Right ventricle myocardium superior (tissue), 1 donor: ENCODE measurements at regions not wholly inside any gene's neighbourhood (a gene's known extent, or its start where the extent isn't known, plus 50 kb on each side); places are given as distances from the start of the nearest gene placed in this dataset.
"Not testable (repeated sequence)": the region's sequence is repeated elsewhere in the genome, so short reads cannot be mapped to it uniquely, and the experiment has no call there.

Source experiments
- ATAC-seq: fragments of 200-7000 bp; cut with Tn5 transposase; one replicate; pipeline ENCODE4 v1.9.1; 2020; ENCODE audit warnings: mild to moderate bottlenecking; ENCODE audit not compliant: poor library complexity
- DNase-seq: peaks from one replicate; pipeline ENCODE4 v3.0.0-alpha.2; 2020
- intact Hi-C: fragments of 100-400 bp; cut with DNase I; formaldehyde crosslinking; loops from one replicate; pipeline ENCODE4 v1.11.2; 2022
- donor health status: DM: no; HTN: yes; CAD: no; lungs with severe emphysema.

DNA sequence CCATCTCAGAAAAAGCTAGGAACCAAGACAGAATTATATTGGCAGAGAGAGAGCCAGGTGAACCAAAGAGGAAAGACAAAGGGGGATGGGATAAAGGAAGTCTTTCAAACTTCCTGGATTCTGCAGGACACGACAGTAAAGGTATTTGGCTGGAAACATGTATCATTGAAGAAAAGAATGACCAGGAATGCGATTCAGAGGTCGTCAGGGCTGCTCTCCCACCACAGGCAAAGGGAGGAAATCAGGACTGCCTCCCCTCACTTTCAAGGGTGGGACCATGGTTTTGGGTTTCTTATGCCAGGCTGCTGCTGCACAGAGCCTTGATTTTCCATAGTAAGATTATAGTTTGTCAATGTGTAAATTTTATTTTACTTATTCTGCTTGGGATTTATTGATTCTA lies 848.8 kb downstream of the BRINP3 start:
- no peak for DNase-seq
- ATAC-seq: no peak
- intact Hi-C loops: no loop called here

DNA sequence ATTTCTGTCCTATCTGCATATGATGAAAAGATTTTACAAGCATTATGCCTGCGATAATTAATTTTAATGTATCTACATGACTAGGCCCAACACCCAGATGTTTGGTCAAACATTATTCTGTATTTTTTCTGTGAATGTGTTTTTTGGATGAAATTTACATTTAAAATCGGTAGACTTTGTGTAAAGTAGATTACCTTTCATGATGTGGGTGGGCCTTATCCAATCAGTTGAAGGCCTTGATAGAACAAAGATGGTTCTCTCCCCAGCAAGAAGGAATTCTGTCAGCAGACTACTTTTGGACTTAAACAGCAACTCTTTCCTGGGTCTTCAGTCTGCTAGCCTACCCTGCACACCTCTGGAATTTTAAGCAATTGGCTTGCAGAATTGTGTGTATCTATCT lies 844.0 kb downstream of the BRINP3 start:
- intact Hi-C loops: no loop called here
- DNase-seq: no peak
- no peak for ATAC-seq

DNA sequence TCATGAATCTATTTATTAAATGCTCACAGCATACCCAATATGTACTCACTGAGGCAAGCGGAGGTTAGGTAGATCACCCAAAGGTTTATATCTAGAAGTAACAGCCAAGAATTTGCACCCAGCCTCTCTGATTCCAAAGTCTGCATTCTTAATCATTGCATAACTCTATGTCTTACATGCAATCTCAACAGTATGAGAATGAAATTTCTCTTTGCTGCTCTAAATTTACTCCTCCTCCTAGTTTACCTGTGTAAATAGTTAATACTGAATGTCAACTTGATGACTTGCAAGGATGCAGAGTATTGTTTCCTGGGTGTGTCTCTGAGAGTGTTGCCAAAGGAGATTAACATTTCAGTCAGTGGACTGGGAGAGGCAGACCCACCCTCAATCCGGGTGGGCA lies 840.6 kb downstream of the BRINP3 start:
- DNase-seq (no peak), ATAC-seq (no peak)
- intact Hi-C loops: no loop called here

DNA sequence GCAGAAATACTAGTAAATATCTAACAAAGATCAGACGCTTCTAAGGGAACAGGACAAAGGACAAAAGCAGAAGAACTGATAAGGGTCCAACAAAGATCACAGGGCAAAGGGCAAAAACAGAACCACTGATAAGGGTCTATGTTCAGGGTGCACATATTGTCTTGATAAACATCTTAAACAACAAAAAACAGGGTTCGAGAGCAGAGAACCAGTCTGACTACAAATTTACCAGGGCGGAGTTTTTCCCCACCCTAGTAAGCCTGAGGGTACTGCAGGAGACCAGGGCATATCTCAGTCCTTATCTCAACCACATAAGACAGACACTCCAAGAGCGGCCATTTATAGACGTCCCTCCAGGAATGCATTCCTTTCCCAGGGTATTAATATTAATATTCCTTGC lies 833.5 kb downstream of the BRINP3 start:
- intact Hi-C loops, ATAC-seq, DNase-seq: not testable (repeated sequence)

DNA sequence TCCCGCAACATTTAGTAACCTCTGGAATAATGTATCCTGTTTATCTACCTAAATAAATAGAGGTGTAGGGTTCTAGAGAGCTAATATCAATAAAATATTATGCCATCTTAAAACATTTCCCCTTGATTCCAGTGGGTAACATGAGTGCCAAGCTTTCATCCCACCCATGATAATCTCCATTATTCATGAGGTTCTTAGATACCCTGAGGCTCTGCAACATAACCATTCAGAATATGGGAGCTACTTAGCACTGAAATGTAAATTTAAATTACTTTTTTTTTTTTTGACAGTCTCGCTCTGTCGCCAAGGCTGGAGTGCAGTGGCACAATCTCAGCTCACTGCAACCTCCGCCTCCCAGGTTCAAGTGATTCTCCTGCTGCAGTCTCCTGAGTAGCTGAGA lies 832.7 kb downstream of the BRINP3 start:
- DNase-seq (no peak), ATAC-seq (no peak)
- intact Hi-C loops: no loop called here

DNA sequence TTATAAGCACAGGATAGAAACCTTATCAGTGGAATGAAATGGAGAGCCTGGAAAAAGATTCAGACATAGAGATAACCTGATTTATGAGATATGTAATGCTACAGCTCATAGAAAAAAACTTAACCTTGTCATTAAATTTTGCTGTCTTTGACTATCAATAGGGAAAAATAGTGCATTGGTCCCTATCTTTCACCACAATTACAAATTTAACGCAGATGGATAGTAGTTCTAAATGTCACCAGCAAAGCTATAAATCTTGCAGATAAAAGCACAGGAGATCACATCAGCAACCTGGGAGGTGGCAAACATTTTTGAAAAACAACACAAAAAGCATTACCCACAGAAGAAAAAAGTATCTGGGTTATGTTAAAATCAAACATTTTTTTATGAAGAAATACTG lies 831.6 kb downstream of the BRINP3 start:
- ATAC-seq (no peak), DNase-seq (no peak)
- intact Hi-C loops: no loop called here

DNA sequence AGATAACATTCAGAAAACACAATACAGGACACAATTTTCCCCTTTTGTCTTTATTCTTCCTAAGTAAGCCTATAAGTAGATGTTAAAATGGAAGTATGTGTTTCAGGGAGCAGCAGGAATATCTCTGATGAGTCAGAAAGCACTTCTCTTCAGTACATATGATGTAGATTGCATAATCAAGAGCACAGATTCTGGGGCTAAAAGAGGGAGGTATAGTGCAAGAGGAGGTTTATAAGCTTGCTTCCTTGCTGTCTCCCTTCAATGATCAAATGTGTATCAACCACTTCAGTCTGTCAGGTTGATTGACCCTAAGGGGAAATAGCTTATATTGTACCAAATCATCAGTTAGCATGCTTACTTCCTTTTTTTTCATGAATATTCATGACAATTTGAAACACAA lies 822.8 kb downstream of the BRINP3 start:
- DNase-seq (no peak), ATAC-seq (no peak)
- intact Hi-C loops: no loop called here

DNA sequence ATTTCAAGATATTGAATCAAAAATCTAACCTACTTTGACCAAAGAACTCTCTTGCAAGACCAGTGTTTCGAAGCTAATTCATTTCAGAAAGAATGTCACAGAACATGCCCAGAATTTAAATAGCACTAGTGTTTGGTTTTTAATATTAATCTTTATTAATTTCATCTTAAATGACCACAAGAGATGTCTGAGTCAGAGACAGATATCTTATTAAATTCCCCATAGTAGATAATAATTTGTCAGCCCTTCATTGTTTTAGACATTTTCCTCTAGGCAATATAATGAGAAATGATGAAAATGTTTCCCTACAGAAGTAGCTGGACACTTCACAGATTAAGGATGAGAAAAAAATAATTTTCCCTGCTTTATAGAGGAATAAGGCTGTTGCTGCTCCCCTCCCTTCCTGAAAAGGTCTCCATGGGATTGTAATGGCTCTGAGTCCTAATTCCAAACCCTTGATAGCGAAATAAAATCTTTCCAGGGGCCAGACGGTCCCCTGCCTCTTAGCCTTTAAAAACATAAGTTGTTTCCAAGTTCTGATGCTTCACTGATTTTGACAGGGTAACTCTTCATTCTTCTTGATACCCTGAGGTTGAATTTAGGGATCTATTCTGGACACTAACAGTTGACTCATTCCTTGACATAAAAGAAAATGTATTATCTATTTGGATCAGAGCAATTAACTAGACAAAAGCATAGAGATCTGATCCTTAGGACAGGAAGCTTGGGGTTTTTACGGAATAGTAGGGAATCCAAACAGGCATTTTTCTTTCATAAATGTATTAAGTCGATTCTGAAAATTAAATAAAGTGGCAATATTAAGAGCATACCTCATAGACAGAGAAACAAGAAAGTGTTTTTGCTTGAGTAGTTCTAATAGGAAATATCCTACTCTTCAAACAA lies 820.8 kb downstream of the BRINP3 start:
- intact Hi-C loops: no loop called here
- ATAC-seq: no peak
- no peak for DNase-seq

DNA sequence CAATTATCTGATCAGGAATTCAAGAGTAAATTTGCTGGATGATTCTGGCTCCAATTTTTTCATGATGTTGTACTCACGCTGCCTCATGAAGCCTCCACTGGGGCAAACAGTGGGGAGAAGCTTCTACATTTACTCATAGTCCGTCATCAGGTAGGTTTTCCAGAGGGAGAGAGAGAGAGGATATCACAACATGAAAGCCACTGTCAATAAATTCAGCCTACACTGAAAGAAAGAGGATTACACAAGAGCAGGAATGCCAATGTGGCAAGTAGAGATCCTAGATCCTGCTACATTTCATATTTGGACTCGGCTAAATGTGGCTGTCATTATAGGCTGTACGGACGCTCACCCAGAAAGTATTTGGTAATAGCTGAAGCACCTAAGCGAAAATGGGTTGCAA lies 819.9 kb downstream of the BRINP3 start:
- ATAC-seq (no peak), DNase-seq (no peak)
- intact Hi-C loops: no loop called here

DNA sequence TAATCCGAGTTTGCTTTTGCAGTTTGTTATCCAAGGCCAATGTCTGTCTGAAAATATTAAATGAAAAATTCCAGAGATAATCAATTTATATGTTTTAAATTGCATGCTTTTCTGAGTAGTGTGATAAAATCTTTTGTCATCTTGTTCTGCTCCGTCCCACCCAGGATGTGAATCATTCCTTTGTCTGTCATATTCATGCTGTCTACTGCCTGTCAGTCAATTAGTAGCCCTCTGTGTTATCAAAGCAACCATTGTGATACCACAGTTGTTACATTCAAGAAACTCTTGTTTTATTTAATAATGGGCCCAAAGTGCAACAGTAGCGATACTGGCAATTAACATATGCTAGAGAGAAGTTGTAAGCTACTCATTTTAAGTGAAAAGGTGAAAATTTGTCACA lies 819.3 kb downstream of the BRINP3 start:
- no peak for DNase-seq
- no peak for ATAC-seq
- intact Hi-C loops: no loop called here

DNA sequence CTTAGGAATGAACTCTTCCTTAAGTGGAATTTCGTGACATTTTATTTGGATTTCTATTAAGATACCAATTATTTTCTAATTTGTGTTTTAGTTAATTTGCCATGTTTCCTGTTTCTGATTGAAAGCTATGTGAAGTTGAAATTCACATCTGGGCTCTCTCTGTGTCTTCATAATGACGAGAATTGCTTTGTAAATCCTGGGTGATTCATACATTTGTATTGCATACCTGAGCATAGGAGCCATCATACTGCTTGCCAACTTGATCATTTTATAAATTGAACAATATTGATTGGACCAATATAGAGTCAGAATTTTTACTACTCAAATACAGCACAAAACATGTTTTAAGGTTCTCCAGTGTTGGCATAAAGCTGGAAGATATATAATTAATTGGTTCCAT lies 817.9 kb downstream of the BRINP3 start:
- intact Hi-C loops: no loop called here
- DNase-seq (no peak), ATAC-seq (no peak)

DNA sequence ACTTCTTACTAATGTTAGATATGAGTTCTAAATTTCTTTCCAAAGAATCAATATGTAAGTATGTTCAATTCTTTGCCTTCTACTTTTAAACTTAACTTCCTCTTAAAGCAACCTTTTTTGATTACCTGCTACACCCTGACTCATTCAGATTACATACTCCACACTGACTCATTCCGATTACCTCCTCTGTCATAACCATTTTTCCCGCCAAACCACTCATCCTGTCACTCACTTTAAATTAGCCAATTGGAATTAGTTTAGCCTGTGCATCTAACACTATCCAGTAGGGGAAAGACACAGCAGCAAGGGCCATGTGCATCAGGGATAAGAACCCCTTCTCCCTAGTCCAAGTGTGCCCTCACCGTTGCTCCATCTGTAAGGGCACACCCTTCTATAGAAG lies 815.5 kb downstream of the BRINP3 start:
- no peak for ATAC-seq
- no peak for DNase-seq
- intact Hi-C loops: no loop called here

DNA sequence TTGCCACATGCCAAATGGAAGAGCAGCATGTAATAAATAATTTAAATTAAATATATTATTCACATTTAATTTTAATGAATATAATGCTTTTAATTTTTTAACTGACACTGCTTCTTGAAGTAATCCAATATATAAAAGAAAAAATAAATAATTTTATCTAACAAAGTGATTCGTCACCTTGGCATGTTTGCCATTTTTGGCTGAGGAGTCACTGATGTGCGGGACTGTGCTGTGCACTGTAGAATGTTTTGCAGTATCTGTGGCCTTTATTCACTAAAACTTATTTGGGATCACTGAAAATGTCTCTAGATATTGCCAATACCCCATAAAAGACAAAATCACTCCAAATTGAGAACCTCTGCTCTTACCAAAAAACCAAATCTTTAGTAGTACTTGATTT lies 807.8 kb downstream of the BRINP3 start:
- intact Hi-C loops: no loop called here
- DNase-seq: no peak
- ATAC-seq: no peak

DNA sequence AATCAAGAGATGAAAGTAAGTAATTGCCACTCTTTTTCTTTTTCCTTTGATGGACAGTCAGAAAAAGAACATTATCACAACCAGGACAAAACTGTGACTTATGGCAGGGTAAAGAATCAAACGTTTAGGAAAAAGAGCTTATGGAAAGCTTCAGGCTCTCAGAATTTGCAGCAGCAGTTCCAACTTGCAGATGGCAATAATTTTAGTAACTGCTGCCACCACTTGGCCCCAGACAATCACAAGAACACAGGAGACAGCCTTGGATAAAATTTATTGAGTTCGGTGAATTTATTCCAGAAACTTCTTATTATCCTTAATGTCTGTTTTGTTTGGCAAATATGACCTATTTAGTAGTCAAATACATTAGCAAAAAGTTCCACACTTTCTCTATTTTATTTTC lies 804.4 kb downstream of the BRINP3 start:
- DNase-seq: no peak
- intact Hi-C loops: no loop called here

DNA sequence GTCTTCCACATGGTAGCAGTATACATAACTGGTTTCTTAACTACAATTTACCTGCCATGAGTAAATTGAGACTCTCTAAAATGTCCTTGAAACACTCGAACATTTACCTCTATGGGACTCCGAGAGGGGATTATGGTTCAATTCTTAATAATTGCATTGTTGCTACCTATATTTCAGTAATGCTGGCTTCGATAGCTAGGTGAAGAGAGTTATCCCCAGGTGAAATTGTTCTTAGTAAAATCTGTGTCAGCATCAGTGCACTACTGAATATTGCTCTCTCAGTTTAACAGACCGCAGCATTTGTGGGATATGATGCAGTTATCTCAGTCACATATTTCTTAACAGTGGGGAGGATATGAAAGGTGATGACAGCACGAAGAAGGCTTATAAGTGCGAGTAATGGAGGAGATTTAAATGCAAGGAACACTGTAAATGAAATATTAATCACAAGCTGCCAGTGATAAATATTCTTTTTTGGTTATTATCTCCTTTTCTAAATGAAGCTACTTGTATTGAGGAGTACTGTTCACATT lies 801.9 kb downstream of the BRINP3 start:
- intact Hi-C loops: no loop called here
- no peak for ATAC-seq

More for the DNA sequence above, 804.4 kb downstream of the BRINP3 start:
- ATAC-seq: no peak

DNA sequence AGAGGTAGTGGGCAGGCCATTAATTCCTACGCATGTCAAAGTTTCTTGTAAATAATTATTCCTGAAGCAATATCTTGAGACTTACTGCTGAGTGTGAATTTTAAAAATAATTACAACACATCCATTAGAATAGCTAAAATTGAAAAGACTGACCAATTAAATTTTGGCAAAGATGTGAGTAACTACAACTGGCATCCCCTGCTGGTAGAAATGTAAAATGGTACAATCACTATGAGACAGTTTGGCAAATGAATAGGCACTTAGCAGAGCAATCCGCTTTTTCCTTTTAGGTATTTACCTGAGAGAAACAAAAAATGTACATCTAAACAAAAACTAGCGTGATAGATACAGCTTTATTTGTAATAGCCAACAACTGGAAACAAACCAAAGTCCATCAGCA lies 798.9 kb downstream of the BRINP3 start:
- ATAC-seq (no peak), DNase-seq (no peak)
- intact Hi-C loops: no loop called here

More for the DNA sequence above, 801.9 kb downstream of the BRINP3 start:
- no peak for DNase-seq

DNA sequence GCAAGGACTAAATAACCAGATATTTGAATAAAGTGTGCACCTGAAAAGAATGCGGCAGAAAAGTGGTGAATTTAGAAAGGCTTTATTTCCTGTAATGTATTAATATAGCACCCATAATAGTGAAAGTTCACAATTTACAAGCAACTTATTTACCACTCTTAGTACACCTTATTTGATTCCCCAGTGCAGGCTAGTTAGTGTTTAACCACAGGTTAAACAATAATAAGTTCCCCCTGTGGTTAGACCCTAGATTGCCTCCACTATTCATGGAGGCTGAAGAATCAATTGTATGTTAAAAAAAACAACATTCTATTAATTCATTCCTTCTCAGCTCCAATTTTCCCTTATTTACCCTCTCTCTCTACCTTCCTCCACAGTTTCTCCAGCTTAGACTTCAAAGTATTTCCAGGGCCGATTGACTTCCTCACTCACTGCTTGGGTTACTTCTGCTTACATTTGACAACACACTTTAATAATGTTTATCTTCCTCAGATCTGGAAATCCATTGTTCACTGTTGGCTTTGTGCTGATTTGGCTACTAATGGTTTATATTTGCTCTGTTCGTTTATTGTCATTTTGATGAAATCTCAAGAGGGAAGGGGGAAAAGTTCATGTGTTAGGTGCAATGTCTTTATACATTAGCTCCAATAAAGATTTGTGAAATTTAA lies 796.3 kb downstream of the BRINP3 start:
- intact Hi-C loops: no loop called here
- DNase-seq (no peak), ATAC-seq (no peak)

DNA sequence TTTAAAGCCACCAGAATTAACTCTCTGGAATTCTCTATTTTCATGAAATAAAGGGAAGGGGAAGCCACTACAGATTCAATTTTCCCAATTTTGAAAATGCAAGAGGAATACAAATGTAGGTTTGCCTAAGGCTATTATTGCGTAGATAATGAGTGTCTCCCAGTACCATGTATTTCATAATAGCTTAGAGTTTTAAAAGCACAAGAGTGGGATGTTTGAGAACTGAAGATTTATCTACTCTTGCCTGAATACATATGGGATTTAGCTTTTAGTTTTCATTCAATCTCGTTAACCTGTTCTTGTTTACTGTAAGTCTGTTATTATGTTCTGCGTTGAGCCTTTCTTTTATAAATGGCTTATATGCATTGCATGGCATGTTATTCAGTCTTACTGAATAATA lies 795.1 kb downstream of the BRINP3 start:
- DNase-seq (no peak), ATAC-seq (no peak)
- intact Hi-C loops: no loop called here

DNA sequence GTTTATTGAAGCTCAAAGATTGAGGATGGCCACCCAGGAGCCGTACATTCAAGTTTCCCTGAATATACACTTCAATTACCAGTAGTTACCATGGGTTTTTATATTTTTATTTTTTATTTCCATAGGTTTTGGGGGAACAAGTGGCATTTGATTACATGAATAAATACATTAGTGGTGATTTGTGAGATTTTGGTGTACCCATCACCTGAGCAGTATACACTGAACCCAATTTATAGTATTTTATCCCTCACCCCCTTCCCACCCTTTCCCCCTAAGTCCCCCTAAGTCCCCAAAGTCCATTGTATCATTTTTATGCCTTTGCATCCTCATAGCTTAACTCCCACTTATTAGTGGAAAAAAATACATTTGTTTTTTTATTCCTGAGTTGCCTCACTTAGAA lies 791.4 kb downstream of the BRINP3 start:
- intact Hi-C loops: no loop called here
- DNase-seq: no peak
- no peak for ATAC-seq

DNA sequence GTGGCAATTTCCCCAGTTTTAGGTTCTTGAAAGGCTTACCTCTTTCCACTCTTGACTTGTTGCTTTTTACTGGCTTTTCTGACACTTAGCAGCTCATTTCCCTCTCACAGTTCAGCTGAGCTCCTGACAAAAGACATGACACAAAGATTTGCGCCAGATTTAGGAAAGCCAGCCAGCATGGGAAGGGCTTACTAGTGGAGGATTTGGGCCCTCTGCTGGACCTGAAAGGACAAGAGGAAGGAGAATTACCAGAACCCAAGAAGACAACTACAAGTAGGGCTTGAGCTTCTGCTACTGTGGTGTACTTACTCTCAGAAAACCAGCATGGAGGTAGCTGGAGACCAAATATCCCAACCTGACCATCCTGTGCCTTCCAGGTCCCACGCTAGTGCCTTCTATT lies 784.5 kb downstream of the BRINP3 start:
- ATAC-seq (no peak), DNase-seq (no peak)
- intact Hi-C loops: no loop called here
